ENCODE measurements at regions not wholly inside any gene's neighbourhood (a gene's known extent, or its start where the extent isn't known, plus 50 kb on each side); places are given as distances from the start of the nearest gene placed in this dataset.

DNA sequence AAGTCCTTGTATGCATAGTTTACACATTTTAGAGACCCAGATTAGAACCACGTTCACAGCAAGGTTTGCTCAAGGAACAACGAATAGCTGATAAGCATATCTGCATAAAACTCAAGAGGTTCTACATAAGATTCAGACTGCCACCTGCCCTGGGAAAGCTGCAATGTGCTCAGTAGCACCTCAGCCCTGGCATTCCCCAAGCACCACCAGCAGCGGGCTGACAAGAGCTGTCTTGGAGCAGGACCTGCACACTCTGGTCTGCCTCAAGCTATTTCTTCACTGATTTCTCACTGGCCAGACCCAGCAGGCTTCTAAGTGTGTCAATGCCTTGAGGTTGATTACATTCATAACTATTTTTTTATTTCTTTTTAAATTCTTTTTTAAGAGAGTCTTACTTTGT is 65.8 kb upstream of the UQCRFS1 start:
- TF ChIP-seq, protein P1, sequence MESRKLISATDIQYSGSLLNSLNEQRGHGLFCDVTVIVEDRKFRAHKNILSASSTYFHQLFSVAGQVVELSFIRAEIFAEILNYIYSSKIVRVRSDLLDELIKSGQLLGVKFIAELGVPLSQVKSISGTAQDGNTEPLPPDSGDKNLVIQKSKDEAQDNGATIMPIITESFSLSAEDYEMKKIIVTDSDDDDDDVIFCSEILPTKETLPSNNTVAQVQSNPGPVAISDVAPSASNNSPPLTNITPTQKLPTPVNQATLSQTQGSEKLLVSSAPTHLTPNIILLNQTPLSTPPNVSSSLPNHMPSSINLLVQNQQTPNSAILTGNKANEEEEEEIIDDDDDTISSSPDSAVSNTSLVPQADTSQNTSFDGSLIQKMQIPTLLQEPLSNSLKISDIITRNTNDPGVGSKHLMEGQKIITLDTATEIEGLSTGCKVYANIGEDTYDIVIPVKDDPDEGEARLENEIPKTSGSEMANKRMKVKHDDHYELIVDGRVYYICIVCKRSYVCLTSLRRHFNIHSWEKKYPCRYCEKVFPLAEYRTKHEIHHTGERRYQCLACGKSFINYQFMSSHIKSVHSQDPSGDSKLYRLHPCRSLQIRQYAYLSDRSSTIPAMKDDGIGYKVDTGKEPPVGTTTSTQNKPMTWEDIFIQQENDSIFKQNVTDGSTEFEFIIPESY (IDR thresholded peaks at IDR 0.05; ENCODE audit: borderline replicate concordance, low read depth), result no peak
- TF ChIP-seq RCOR1 (IDR thresholded peaks at IDR 0.05; ENCODE audit: low read length), result no peak

Measured in SK-N-SH (cell line).